ENCODE measurements at regions not wholly inside any gene's neighbourhood (a gene's known extent, or its start where the extent isn't known, plus 50 kb on each side); places are given as distances from the start of the nearest gene placed in this dataset.
A peak's percentile ranks its signal among the peaks of the same experiment; 100 is the strongest.

DNA sequence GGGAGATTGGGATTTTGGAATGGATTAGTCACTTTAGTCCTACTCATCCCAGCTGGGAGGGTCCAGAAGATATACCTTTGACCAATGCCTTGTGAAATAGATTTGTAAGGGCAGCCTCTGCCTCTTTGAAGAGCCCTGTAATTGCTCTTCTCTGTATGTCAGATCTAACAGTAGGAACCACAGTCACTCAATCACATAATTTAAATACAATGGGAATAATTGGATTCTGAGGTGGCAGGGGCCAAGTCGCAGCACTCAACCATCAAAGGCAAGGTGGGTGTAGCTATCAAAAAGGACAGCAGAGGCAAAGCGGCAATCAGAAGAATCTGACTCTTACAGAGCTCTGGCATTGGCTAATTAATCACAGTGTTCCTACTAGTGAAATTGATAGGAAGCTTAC is 650.9 kb upstream of the ANKRD30A start:
- Histone ChIP-seq H3K4me3 (ENCODE audit: low read depth, low read length) (no peak overlapping the region), H3K27me3 (ENCODE audit: control insufficient read depth, insufficient read depth, low read length) (no peaks in the 10 kb centered on the region), H3K9me3 (ENCODE audit: control insufficient read depth, insufficient read depth, low read length) (no peaks in the 10 kb centered on the region), H3K27ac (ENCODE audit: low read depth, low read length) (no peak overlapping the region)
- no peak for DNase-seq (ENCODE audit: low read depth, low spot score)
- TF ChIP-seq, protein P1, sequence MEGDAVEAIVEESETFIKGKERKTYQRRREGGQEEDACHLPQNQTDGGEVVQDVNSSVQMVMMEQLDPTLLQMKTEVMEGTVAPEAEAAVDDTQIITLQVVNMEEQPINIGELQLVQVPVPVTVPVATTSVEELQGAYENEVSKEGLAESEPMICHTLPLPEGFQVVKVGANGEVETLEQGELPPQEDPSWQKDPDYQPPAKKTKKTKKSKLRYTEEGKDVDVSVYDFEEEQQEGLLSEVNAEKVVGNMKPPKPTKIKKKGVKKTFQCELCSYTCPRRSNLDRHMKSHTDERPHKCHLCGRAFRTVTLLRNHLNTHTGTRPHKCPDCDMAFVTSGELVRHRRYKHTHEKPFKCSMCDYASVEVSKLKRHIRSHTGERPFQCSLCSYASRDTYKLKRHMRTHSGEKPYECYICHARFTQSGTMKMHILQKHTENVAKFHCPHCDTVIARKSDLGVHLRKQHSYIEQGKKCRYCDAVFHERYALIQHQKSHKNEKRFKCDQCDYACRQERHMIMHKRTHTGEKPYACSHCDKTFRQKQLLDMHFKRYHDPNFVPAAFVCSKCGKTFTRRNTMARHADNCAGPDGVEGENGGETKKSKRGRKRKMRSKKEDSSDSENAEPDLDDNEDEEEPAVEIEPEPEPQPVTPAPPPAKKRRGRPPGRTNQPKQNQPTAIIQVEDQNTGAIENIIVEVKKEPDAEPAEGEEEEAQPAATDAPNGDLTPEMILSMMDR (IDR thresholded peaks at IDR 0.05; ENCODE audit: low read depth, low read length): no peak
- POLR2A ChIA-PET: no interaction called here
- CTCF ChIA-PET: no interaction called here

GRCh38 chr10:36473122-36473521 is 652.3 kb upstream of the ANKRD30A start:
- CTCF ChIA-PET: no interaction called here
- H3K4me3 ChIP-seq (ENCODE audit: low read depth, low read length): no peak overlapping the region
- TF ChIP-seq, protein P1 (IDR thresholded peaks at IDR 0.05; ENCODE audit: low read depth, low read length): no peak
- POLR2A ChIA-PET: interaction anchor here (0.6 kb wide), 1 partner anchor 245 kb away, joined by 4 read pairs; no protein-coding TSS in a partner anchor
- H3K9me3 ChIP-seq (ENCODE audit: control insufficient read depth, insufficient read depth, low read length): no peaks in the 10 kb centered on the region
- H3K27me3 ChIP-seq (ENCODE audit: control insufficient read depth, insufficient read depth, low read length): no peaks in the 10 kb centered on the region
- H3K27ac ChIP-seq (ENCODE audit: low read depth, low read length): no peak overlapping the region
- no peak for DNase-seq (ENCODE audit: low read depth, low spot score)

DNA sequence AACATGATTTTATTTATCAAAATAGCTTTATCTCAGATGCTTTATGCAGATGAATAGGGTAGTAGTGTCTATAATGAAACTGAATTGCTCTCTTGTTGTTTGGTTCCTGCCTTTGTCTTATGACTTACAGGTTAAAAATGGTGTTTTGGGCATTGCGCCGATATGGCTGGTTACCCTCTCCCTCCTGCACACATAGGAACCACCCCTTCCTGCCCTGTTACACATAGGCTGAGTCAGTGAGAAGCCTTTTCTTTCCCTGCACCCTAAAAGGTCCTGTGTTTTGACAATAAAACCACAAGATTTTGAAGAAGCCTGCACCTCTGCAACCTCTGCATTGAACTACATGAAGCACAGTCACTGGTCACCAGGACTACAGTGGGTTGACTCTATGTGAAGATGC is 655.8 kb upstream of the ANKRD30A start:
- H3K9me3 ChIP-seq (ENCODE audit: control insufficient read depth, insufficient read depth, low read length): no peaks in the 10 kb centered on the region
- no peaks in the 10 kb centered on the region for H3K27me3 ChIP-seq (ENCODE audit: control insufficient read depth, insufficient read depth, low read length)
- no peak overlapping the region for H3K4me3 ChIP-seq (ENCODE audit: low read depth, low read length)
- POLR2A ChIA-PET: no interaction called here
- CTCF ChIA-PET: no interaction called here
- H3K27ac ChIP-seq (ENCODE audit: low read depth, low read length): no peak overlapping the region
- DNase-seq (ENCODE audit: low read depth, low spot score): peak; percentile 52
- TF ChIP-seq, protein P1 (IDR thresholded peaks at IDR 0.05; ENCODE audit: low read depth, low read length): no peak

- POLR2A ChIA-PET: interaction anchor here (0.7 kb wide), 1 partner anchor 310 kb away, joined by 3 read pairs; no protein-coding TSS in a partner anchor
- H3K27ac ChIP-seq (ENCODE audit: low read depth, low read length): no peak overlapping the region
- no peaks in the 10 kb centered on the region for H3K27me3 ChIP-seq (ENCODE audit: control insufficient read depth, insufficient read depth, low read length)
- DNase-seq (ENCODE audit: low read depth, low spot score): no peak
- H3K4me3 ChIP-seq (ENCODE audit: low read depth, low read length): no peak overlapping the region
- CTCF ChIA-PET: interaction anchor here (0.7 kb wide), 1 partner anchor 24 kb away, joined by 5 read pairs; no protein-coding TSS in a partner anchor
- TF ChIP-seq, protein P1 (IDR thresholded peaks at IDR 0.05; ENCODE audit: low read depth, low read length): no peak
- H3K9me3 ChIP-seq (ENCODE audit: control insufficient read depth, insufficient read depth, low read length): no peaks in the 10 kb centered on the region
Measured at GRCh38 chr10:36468620-36469019, 656.8 kb upstream of the ANKRD30A start.

- CTCF ChIA-PET: interaction anchor here (0.6 kb wide), 1 partner anchor 19 kb away, joined by 4 read pairs; no protein-coding TSS in a partner anchor
- H3K27me3 ChIP-seq (ENCODE audit: control insufficient read depth, insufficient read depth, low read length): no peaks in the 10 kb centered on the region
- H3K9me3 ChIP-seq (ENCODE audit: control insufficient read depth, insufficient read depth, low read length): no peaks in the 10 kb centered on the region
- TF ChIP-seq, protein P1 (IDR thresholded peaks at IDR 0.05; ENCODE audit: low read depth, low read length): no peak
- POLR2A ChIA-PET: no interaction called here
- DNase-seq (ENCODE audit: low read depth, low spot score): no peak
- H3K4me3 ChIP-seq (ENCODE audit: low read depth, low read length): no peak overlapping the region
- no peak overlapping the region for H3K27ac ChIP-seq (ENCODE audit: low read depth, low read length)
Measured at GRCh38 chr10:36465604-36466379, 659.6 kb upstream of the ANKRD30A start.
